PC-9 (cell line): ENCODE measurements at regions not wholly inside any gene's neighbourhood (a gene's known extent, or its start where the extent isn't known, plus 50 kb on each side); places are given as distances from the start of the nearest gene placed in this dataset.

Source experiments
- BruUV-seq: library from RNA; stranded (reverse); fragments of 400-500 nt; replicated peaks from 2 replicates; lab custom pipeline; 2021; lab: Mats Ljungman, UMichigan
- CTCF ChIA-PET: fragments of 300-600 bp; sonication (Branson Sonifier 250); formaldehyde crosslinking; loops from one replicate; lab custom pipeline; 2022; ENCODE audit warnings: antibody characterized with exemption; lab: Charles Lee
- POLR2A ChIA-PET: fragments of 300-600 bp; sonication (Branson Sonifier 250); formaldehyde crosslinking; loops from one replicate; lab custom pipeline; 2022; ENCODE audit warnings: antibody characterized with exemption; ENCODE audit not compliant: unreplicated experiment; lab: Charles Lee
- DNase-seq, 2 experiments: peaks; one replicate each; pipeline versions ENCODE4 v3.0.0 to v3.0.0-alpha.2; 2015 to 2022; ENCODE audit warnings: mixed read lengths in 1 of 2
- H2AFZ ChIP-seq: fragments of 200-600 bp; sonication (generic); 2 replicates; pipeline ENCODE4 v1.8.1; 2017; ENCODE audit warnings: antibody characterized with exemption
- H3F3A ChIP-seq: fragments of 200-600 bp; sonication (generic); 2 replicates; pipeline ENCODE4 v1.8.1; 2017; ENCODE audit warnings: antibody characterized with exemption, mild to moderate bottlenecking, low read depth; ENCODE audit not compliant: insufficient read depth
- H3K27ac ChIP-seq: fragments of 200-600 bp; sonication (generic); 2 replicates; pipeline ENCODE4 v1.6.1; 2016; ENCODE audit warnings: mixed run types
- H3K27me3 ChIP-seq: fragments of 200-600 bp; sonication (generic); 2 replicates; pipeline ENCODE4 v1.6.1; 2016; ENCODE audit warnings: low read depth, mixed run types; ENCODE audit not compliant: insufficient read depth
- H3K36me3 ChIP-seq: fragments of 200-600 bp; sonication (generic); 2 replicates; pipeline ENCODE4 v1.6.1; 2016; ENCODE audit warnings: low read depth, mixed run types
- H3K4me1 ChIP-seq: fragments of 200-600 bp; sonication (generic); replicated peaks from 2 replicates; pipeline ENCODE4 v1.6.1; 2016; ENCODE audit warnings: mixed run types; ENCODE audit not compliant: insufficient read depth
- H3K4me2 ChIP-seq: fragments of 200-600 bp; sonication (generic); 2 replicates; pipeline ENCODE4 v1.6.1; 2017; ENCODE audit warnings: mixed run types
- H3K4me3 ChIP-seq: fragments of 200-600 bp; sonication (generic); 2 replicates; pipeline ENCODE4 v1.6.1; 2016; ENCODE audit warnings: mixed run types
- H3K79me2 ChIP-seq: fragments of 200-600 bp; sonication (generic); 2 replicates; pipeline ENCODE4 v1.6.1; 2017; ENCODE audit warnings: low read depth, mixed run types
- H3K9me2 ChIP-seq: fragments of 200-600 bp; sonication (generic); 2 replicates; pipeline ENCODE4 v1.8.1; 2017; ENCODE audit warnings: mild to moderate bottlenecking; ENCODE audit not compliant: insufficient read depth
- H3K9me3 ChIP-seq: fragments of 200-600 bp; sonication (generic); 2 replicates; pipeline ENCODE4 v1.8.1; 2016; ENCODE audit warnings: low read depth; ENCODE audit not compliant: insufficient read depth
- H4K20me1 ChIP-seq: fragments of 200-600 bp; sonication (generic); 2 replicates; pipeline ENCODE4 v1.8.1; 2017; ENCODE audit not compliant: insufficient read depth
- CTCF ChIP-seq: fragments of 200-600 bp; sonication (generic); conservative IDR thresholded peaks from 2 replicates; pipeline ENCODE4 v1.6.1; 2017; ENCODE audit warnings: mixed run types, antibody characterized with exemption, mild to moderate bottlenecking, moderate library complexity
- EZH2 ChIP-seq: fragments of 200-600 bp; sonication (generic); IDR thresholded peaks from 2 replicates; pipeline ENCODE4 v1.8.0; 2017; ENCODE audit warnings: antibody characterized with exemption, low read depth
- intact Hi-C: fragments of 100-400 bp; cut with micrococcal nuclease; formaldehyde crosslinking; loops from one replicate; pipeline ENCODE4 v1.10.0; 2022; ENCODE audit not compliant: unreplicated experiment

DNA sequence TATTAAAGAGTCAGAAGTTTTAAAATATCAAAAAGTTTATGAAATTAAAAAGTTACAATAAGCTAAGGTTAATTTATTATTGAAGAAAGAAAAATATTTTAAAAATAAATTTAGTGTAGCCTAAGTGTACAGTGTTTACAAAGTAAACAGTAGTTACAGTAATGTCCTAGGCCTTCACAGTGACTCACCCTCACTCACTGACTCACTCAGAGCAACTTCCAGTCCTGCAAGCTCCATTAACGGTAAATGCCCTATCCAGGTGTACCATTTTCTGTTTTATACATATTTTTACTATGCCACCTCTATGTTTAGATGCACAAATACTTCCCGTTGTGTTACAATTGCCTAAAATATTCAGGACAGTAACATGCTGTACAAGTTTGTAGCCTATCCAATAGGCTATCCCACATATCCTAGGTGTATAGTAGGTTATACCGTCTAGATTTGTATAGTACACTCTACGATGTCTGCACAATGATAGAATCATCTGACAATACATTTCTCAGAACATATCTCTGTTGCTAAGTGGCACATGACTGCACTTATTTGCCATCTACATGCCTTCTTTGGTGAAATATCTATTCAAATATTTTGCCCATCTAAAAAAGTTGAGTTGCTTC, 67.2 kb upstream of the WSB1 start:
- H3K36me3 ChIP-seq: no peaks in the 10 kb centered on the region
- intact Hi-C loops: no loop called here

DNA sequence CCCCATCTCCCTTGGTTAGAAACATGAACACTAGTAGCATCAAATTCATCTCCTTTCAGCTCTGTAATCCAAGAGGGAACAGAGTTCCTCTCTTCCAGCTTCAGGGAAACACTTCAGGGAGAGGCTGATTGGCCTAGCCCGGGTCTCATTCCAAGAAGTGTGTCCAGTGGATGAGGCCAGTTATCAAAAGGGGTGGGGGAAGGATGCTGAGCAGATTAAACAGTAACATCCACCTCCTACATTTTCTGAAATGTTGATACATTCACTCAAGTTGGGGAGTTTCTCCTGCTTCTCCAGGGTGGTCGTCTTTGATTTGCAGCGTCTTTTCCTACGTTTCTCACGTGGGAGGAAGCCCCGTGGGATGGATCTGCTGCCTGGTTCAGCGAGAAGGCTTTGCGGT, 62.9 kb upstream of the WSB1 start:
- Histone ChIP-seq H3K79me2 (no peaks in the 10 kb centered on the region), H3K4me2 (no peak overlapping the region), H3K9me2 (peaks cover 2% of the 10 kb centered on the region; the same call in 1 of the 2 replicates), H3K4me3 (no peak overlapping the region), H2AFZ (no peak overlapping the region), H3K4me1 (peaks cover 15% of the 10 kb centered on the region), H3K36me3 (no peaks in the 10 kb centered on the region), H4K20me1 (no peaks in the 10 kb centered on the region), H3F3A (peaks cover 10% of the 10 kb centered on the region; the same call in 1 of the 2 replicates), H3K27me3 (no peaks in the 10 kb centered on the region), H3K9me3 (no peaks in the 10 kb centered on the region), H3K27ac (no peak overlapping the region)
- ChIA-PET POLR2A (no interaction called here), CTCF (interaction anchor here (0.6 kb wide), 1 partner anchor 15 kb away, joined by 4 read pairs; no protein-coding TSS in a partner anchor)
- TF ChIP-seq EZH2 (no peak), CTCF (no peak)
- intact Hi-C loops: no loop called here
- no peak for DNase-seq
- BruUV-seq: no TSS peak

More for the DNA sequence above, 67.2 kb upstream of the WSB1 start:
- Histone ChIP-seq H3K27ac (no peak overlapping the region), H3K4me2 (peak overlapping the region; percentile 31; the same call in 1 of the 2 replicates), H3F3A (peaks cover 11% of the 10 kb centered on the region; the same call in 1 of the 2 replicates), H3K27me3 (no peaks in the 10 kb centered on the region), H3K4me3 (no peak overlapping the region), H3K4me1 (peaks cover 18% of the 10 kb centered on the region), H3K79me2 (no peaks in the 10 kb centered on the region), H2AFZ (no peak overlapping the region), H4K20me1 (no peaks in the 10 kb centered on the region), H3K9me3 (no peaks in the 10 kb centered on the region), H3K9me2 (peaks cover 4% of the 10 kb centered on the region; the same call in 1 of the 2 replicates)
- BruUV-seq: no TSS peak
- peak; percentile 21 to 76 for DNase-seq
- TF ChIP-seq EZH2 (no peak), CTCF (no peak)
- ChIA-PET CTCF (interaction anchor here (0.7 to 1.5 kb wide), 3 partner anchors 14 to 128 kb away, joined by 3 to 6 read pairs (median 3); no protein-coding TSS in a partner anchor), POLR2A (interaction anchor here (0.5 to 0.7 kb wide), 2 partner anchors 324 to 530 kb away, joined by 5 read pairs; no protein-coding TSS in a partner anchor)

DNA sequence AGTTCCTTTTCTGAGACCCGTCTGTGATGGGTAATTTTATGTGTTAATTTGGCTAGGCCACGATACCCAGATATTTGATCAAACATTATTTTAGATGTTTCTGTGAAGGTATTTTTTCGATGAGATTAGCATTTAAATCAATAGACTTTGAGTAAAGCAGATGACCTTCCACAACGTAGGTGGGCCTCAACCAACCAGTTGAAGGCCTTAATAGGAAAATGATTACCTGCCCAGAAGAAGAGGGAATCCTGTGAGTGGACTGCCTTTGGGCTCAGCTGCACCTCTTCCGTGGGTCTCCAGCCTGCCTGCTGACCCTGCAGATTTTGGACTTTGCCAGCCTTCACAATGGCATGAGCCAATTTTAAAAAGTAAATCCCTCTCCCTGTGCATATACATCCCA, 61.6 kb upstream of the WSB1 start:
- intact Hi-C loops: no loop called here
- Histone ChIP-seq H3K27me3 (no peaks in the 10 kb centered on the region), H4K20me1 (no peaks in the 10 kb centered on the region), H3K4me3 (no peak overlapping the region), H2AFZ (no peak overlapping the region), H3F3A (no peaks in the 10 kb centered on the region), H3K4me1 (peaks cover 9% of the 10 kb centered on the region), H3K4me2 (no peak overlapping the region), H3K27ac (no peak overlapping the region), H3K9me2 (no peaks in the 10 kb centered on the region), H3K79me2 (no peaks in the 10 kb centered on the region), H3K36me3 (no peaks in the 10 kb centered on the region), H3K9me3 (no peaks in the 10 kb centered on the region)
- TF ChIP-seq CTCF: no peak
- no peak for TF ChIP-seq EZH2
- POLR2A ChIA-PET: no interaction called here
- CTCF ChIA-PET: no interaction called here
- no TSS peak for BruUV-seq
- no peak for DNase-seq
